IPS-15b (cell line): ENCODE measurements at regions not wholly inside any gene's neighbourhood (a gene's known extent, or its start where the extent isn't known, plus 50 kb on each side); places are given as distances from the start of the nearest gene placed in this dataset.

Source experiments
- H3K27me3 ChIP-seq: one replicate; pipeline ENCODE4 v1.6.1; 2013; ENCODE audit warnings: low read length; ENCODE audit not compliant: control insufficient read depth, insufficient read depth
- H3K36me3 ChIP-seq: one replicate; pipeline ENCODE4 v1.6.1; 2013; ENCODE audit warnings: low read length; ENCODE audit not compliant: control insufficient read depth, insufficient read depth
- H3K4me1 ChIP-seq: one replicate; pipeline ENCODE4 v1.6.1; 2013; ENCODE audit warnings: mild to moderate bottlenecking, low read length; ENCODE audit not compliant: control insufficient read depth, insufficient read depth
- H3K4me3 ChIP-seq: one replicate; pipeline ENCODE4 v1.5.1; 2013; ENCODE audit warnings: low read depth, low read length
- H3K9ac ChIP-seq: one replicate; pipeline ENCODE4 v1.6.1; 2013; ENCODE audit warnings: low read depth, mild to moderate bottlenecking, low read length
- H3K9me3 ChIP-seq: one replicate; pipeline ENCODE4 v1.6.1; 2013; ENCODE audit warnings: mild to moderate bottlenecking, low read length; ENCODE audit not compliant: control insufficient read depth, insufficient read depth

GRCh38 chrX:124862301-124862700 lies 457.4 kb upstream of the TEX13C start:
- no peaks in the 10 kb centered on the region for H3K27me3 ChIP-seq
- H3K9me3 ChIP-seq: no peaks in the 10 kb centered on the region
- H3K36me3 ChIP-seq: no peaks in the 10 kb centered on the region
- no peak overlapping the region for H3K4me3 ChIP-seq
- no peaks in the 10 kb centered on the region for H3K4me1 ChIP-seq
- H3K9ac ChIP-seq: no peak overlapping the region

- H3K4me3 ChIP-seq: no peak overlapping the region
- H3K9ac ChIP-seq: no peak overlapping the region
- no peaks in the 10 kb centered on the region for H3K4me1 ChIP-seq
- no peaks in the 10 kb centered on the region for H3K27me3 ChIP-seq
- no peaks in the 10 kb centered on the region for H3K36me3 ChIP-seq
- no peaks in the 10 kb centered on the region for H3K9me3 ChIP-seq
These were observed 456.4 kb upstream of the TEX13C start for GRCh38 chrX:124863303-124863702.

- H3K36me3 ChIP-seq: no peaks in the 10 kb centered on the region
- no peaks in the 10 kb centered on the region for H3K9me3 ChIP-seq
- H3K4me3 ChIP-seq: no peak overlapping the region
These were observed 432.1 kb upstream of the TEX13C start for GRCh38 chrX:124887572-124887971.

DNA sequence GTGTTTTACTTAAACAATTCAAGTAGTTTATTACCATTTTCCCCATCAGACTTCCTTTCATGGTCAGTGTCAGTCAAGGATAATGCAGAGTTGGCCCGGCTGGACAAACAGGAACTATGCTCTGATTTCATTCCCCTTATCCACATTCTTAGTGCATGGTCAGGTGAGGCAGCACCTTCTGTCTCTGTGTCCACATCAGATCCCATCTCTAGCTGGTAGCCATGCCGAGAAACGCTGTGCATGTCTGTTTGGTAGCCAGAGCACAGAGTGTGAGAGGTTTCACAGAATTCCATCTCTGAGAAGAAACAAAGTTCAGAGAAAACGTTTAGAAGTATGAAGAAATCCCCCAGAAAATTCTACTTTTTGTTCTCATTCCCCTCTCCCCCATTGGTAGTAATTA lies 423.7 kb upstream of the TEX13C start:
- no peaks in the 10 kb centered on the region for H3K36me3 ChIP-seq
- no peaks in the 10 kb centered on the region for H3K27me3 ChIP-seq
- H3K4me3 ChIP-seq: no peak overlapping the region
- no peaks in the 10 kb centered on the region for H3K4me1 ChIP-seq
- no peaks in the 10 kb centered on the region for H3K9me3 ChIP-seq
- no peak overlapping the region for H3K9ac ChIP-seq

More at GRCh38 chrX:124887572-124887971, 432.1 kb upstream of the TEX13C start:
- no peaks in the 10 kb centered on the region for H3K27me3 ChIP-seq
- no peaks in the 10 kb centered on the region for H3K4me1 ChIP-seq
- H3K9ac ChIP-seq: no peak overlapping the region

DNA sequence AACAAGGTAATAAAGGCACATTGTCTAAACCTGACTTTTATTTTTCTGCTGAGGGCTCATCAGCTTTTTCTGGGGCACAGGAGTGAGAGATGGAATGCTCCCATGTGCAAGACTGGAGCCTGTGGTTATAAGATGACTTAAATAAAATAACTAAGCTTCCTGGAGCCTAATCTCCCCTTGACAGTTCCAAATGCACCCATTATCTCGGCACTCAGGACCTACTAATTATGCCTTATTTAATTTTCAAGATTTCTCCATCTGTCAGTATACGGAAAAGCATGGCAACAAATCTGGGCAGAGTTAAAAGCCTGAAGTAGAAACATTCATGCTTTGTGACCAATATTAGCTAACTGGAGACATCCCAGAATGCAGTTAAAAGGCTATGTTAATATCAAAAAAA lies 416.7 kb upstream of the TEX13C start:
- H3K4me1 ChIP-seq: no peaks in the 10 kb centered on the region
- H3K9me3 ChIP-seq: no peaks in the 10 kb centered on the region
- no peak overlapping the region for H3K4me3 ChIP-seq
- no peaks in the 10 kb centered on the region for H3K27me3 ChIP-seq
- no peaks in the 10 kb centered on the region for H3K36me3 ChIP-seq
- no peak overlapping the region for H3K9ac ChIP-seq

DNA sequence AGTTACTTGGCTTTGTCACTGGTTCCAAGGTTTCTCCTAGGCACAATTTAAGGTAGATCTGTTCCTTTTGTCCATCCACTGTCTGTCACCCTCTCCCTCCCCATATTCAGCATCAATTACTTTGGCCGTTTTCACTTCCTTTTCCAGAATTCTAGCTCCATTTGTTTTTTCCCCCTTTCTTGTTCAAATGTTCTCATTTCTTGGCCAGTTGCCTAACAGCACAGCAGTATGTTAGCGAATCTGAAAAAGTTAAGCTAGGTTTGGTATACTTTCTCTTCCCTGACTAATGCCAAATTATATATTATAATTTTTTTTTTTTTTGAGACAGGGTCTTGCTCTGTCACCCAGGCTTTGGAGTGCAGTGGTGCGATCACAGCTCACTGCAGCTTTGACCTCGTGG lies 409.1 kb upstream of the TEX13C start:
- Histone ChIP-seq H3K9ac (no peak overlapping the region), H3K9me3 (no peaks in the 10 kb centered on the region), H3K36me3 (no peaks in the 10 kb centered on the region), H3K27me3 (no peaks in the 10 kb centered on the region), H3K4me3 (no peak overlapping the region), H3K4me1 (no peaks in the 10 kb centered on the region)

GRCh38 chrX:124917011-124917410 lies 402.7 kb upstream of the TEX13C start:
- Histone ChIP-seq H3K4me1 (no peaks in the 10 kb centered on the region), H3K36me3 (no peaks in the 10 kb centered on the region)

DNA sequence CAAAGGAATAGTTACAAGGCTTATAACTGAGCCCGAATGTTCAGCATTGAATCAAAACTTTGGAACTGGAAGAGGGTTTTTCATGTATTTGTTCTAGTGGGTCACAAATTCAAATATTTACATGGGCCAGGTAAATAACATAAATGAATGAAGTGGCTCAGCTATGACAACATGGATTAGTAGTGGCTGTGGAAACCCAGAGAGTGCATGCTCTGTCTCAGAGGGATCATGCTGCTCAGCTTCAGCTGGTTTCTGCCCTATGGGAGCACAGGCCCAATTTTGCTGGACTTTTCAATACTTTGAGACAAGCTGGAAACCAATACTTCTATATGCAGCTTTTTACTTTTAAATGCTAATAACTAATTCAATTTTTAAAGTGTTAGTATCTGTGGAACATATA lies 394.0 kb upstream of the TEX13C start:
- Histone ChIP-seq H3K27me3 (no peaks in the 10 kb centered on the region), H3K9me3 (no peaks in the 10 kb centered on the region), H3K4me1 (no peaks in the 10 kb centered on the region), H3K36me3 (no peaks in the 10 kb centered on the region), H3K9ac (no peak overlapping the region), H3K4me3 (no peak overlapping the region)

More at GRCh38 chrX:124917011-124917410, 402.7 kb upstream of the TEX13C start:
- Histone ChIP-seq H3K27me3 (no peaks in the 10 kb centered on the region), H3K9me3 (no peaks in the 10 kb centered on the region), H3K4me3 (no peak overlapping the region), H3K9ac (no peak overlapping the region)

GRCh38 chrX:124931241-124931640 lies 388.4 kb upstream of the TEX13C start:
- Histone ChIP-seq H3K4me3 (no peak overlapping the region), H3K27me3 (no peaks in the 10 kb centered on the region), H3K4me1 (peaks cover 13% of the 10 kb centered on the region)

GRCh38 chrX:124931958-124932357 lies 387.7 kb upstream of the TEX13C start:
- Histone ChIP-seq H3K36me3 (no peaks in the 10 kb centered on the region), H3K27me3 (no peaks in the 10 kb centered on the region), H3K9me3 (no peaks in the 10 kb centered on the region), H3K4me3 (no peak overlapping the region), H3K9ac (no peak overlapping the region), H3K4me1 (peaks cover 13% of the 10 kb centered on the region)

More at GRCh38 chrX:124931241-124931640, 388.4 kb upstream of the TEX13C start:
- no peaks in the 10 kb centered on the region for H3K9me3 ChIP-seq
- H3K9ac ChIP-seq: no peak overlapping the region
- no peaks in the 10 kb centered on the region for H3K36me3 ChIP-seq

DNA sequence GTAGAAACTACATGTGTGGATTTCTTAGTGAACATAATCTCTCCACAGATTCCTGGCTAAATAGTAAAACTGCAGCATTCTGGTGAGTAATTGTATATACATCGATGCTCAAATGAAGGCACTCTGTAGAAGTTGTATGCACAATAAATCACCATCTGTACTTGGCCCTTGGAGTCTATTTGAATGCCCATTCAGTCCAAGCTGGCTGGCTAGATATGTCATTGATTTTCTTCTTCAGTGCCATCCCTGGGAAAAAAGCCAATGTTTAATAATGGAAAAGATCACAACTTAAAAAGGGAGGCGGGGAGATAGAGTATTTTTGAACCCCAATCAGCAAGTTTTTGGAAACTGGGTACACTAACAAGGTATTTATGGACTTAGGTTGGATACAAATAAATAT lies 381.0 kb upstream of the TEX13C start:
- no peaks in the 10 kb centered on the region for H3K36me3 ChIP-seq
- no peaks in the 10 kb centered on the region for H3K9me3 ChIP-seq
- no peaks in the 10 kb centered on the region for H3K4me1 ChIP-seq
- H3K9ac ChIP-seq: no peak overlapping the region
- no peaks in the 10 kb centered on the region for H3K27me3 ChIP-seq
- no peak overlapping the region for H3K4me3 ChIP-seq

GRCh38 chrX:124940531-124940930 lies 379.1 kb upstream of the TEX13C start:
- no peak overlapping the region for H3K4me3 ChIP-seq
- no peak overlapping the region for H3K9ac ChIP-seq
- no peaks in the 10 kb centered on the region for H3K9me3 ChIP-seq
- H3K4me1 ChIP-seq: no peaks in the 10 kb centered on the region
- no peaks in the 10 kb centered on the region for H3K27me3 ChIP-seq
- no peaks in the 10 kb centered on the region for H3K36me3 ChIP-seq

GRCh38 chrX:124954402-124954801 lies 365.3 kb upstream of the TEX13C start:
- Histone ChIP-seq H3K9ac (no peak overlapping the region), H3K36me3 (no peaks in the 10 kb centered on the region), H3K27me3 (no peaks in the 10 kb centered on the region), H3K9me3 (no peaks in the 10 kb centered on the region), H3K4me3 (no peak overlapping the region), H3K4me1 (no peaks in the 10 kb centered on the region)
